B cell (primary cell): ENCODE measurements at regions not wholly inside any gene's neighbourhood (a gene's known extent, or its start where the extent isn't known, plus 50 kb on each side); places are given as distances from the start of the nearest gene placed in this dataset.

Source experiments
- ATAC-seq: fragments of 200-7000 bp; cut with Tn5 transposase; one replicate; pipeline ENCODE4 v1.10.0; 2021; ENCODE audit warnings: low read depth, mild to moderate bottlenecking, moderate number of reproducible peaks, moderate library complexity
- CTCF ChIA-PET: fragments of 350-600 bp; sonication (Branson Sonifier 250); formaldehyde crosslinking; loops from one replicate; lab custom pipeline; 2021; ENCODE audit warnings: antibody characterized with exemption, inconsistent platforms; lab: Charles Lee
- POLR2A ChIA-PET: fragments of 350-600 bp; sonication (Branson Sonifier 250); formaldehyde crosslinking; loops from one replicate; lab custom pipeline; 2021; ENCODE audit warnings: antibody characterized with exemption; lab: Charles Lee
- DNase-seq: peaks from one replicate; pipeline ENCODE4 v3.0.0; 2013
- H2AFZ ChIP-seq: 2 replicates; pipeline ENCODE4 v1.6.1; 2012; ENCODE audit warnings: mild to moderate bottlenecking, low read depth, low read length; ENCODE audit not compliant: insufficient read depth, poor library complexity, severe bottlenecking
- H3K27ac ChIP-seq, 2 donors: 1 replicate in 1 of 2; 2 replicates in 1 of 2; pipeline ENCODE4 v1.5.1; 2012 to 2013; ENCODE audit warnings: low read length in 2 of 2, mild to moderate bottlenecking in 2 of 2, moderate library complexity in 1 of 2
- H3K27me3 ChIP-seq, 4 experiments: fragments of 200-600 bp in 1 of 4; sonication (generic) in 1 of 4; replicated peaks in 1 of 4; 1 replicate in 2 of 4; 2 replicates in 2 of 4; pipeline versions ENCODE4 v1.6.1 to v1.7.0; 2013 to 2016; ENCODE audit warnings: low read length in 3 of 4, mild to moderate bottlenecking in 2 of 4, mixed read lengths in 1 of 4, moderate library complexity in 1 of 4; ENCODE audit not compliant: insufficient read depth in 4 of 4, control insufficient read depth in 3 of 4; ENCODE audit errors: control extremely low read depth in 1 of 4
- H3K36me3 ChIP-seq, 2 experiments: replicated peaks in 1 of 2; 1 replicate in 1 of 2; 2 replicates in 1 of 2; pipeline versions ENCODE4 v1.6.1 to v1.7.1; 2013; ENCODE audit warnings: low read length in 1 of 2; ENCODE audit not compliant: insufficient read depth in 2 of 2, control insufficient read depth in 1 of 2; ENCODE audit errors: control extremely low read depth in 1 of 2, extremely low read depth in 1 of 2
- H3K4me1 ChIP-seq, 2 donors: fragments of 200-600 bp in 1 of 2; sonication (generic) in 1 of 2; 1 replicate in 1 of 2; 2 replicates in 1 of 2; pipeline versions ENCODE4 v1.5.1 to v1.6.1; 2013 to 2017; ENCODE audit warnings: low read length in 2 of 2; ENCODE audit not compliant: control insufficient read depth in 2 of 2, insufficient read depth in 2 of 2
- H3K4me2 ChIP-seq: replicated peaks from 2 replicates; pipeline ENCODE3; 2012; ENCODE audit warnings: mild to moderate bottlenecking, low read depth, low read length; ENCODE audit not compliant: poor library complexity, severe bottlenecking
- H3K4me3 ChIP-seq, 5 experiments: fragments of 200-600 bp in 1 of 5; sonication (generic) in 1 of 5; 1 replicate in 3 of 5; 2 replicates in 2 of 5; pipeline versions ENCODE4 v1.5.1 to v1.7.0; 2011 to 2016; ENCODE audit warnings: low read length in 4 of 5, mild to moderate bottlenecking in 4 of 5, low read depth in 2 of 5, control low read depth in 1 of 5, moderate library complexity in 1 of 5; ENCODE audit not compliant: insufficient read depth in 1 of 5; ENCODE audit errors: control extremely low read depth in 1 of 5, extremely low read depth in 1 of 5
- H3K79me2 ChIP-seq: fragments of 200-600 bp; sonication (generic); one replicate; pipeline ENCODE4 v1.6.0; 2016; ENCODE audit warnings: low read length; ENCODE audit not compliant: control insufficient read depth, insufficient read depth
- H3K9ac ChIP-seq: fragments of 200-600 bp; sonication (generic); 2 replicates; pipeline ENCODE4 v1.6.1; 2017; ENCODE audit warnings: mild to moderate bottlenecking, low read length, moderate library complexity
- H3K9me3 ChIP-seq, 3 donors: one replicate each; pipeline versions ENCODE4 v1.6.1 to v1.7.1; 2013; ENCODE audit warnings: low read length in 2 of 3; ENCODE audit not compliant: control insufficient read depth in 2 of 3, insufficient read depth in 1 of 3; ENCODE audit errors: control extremely low read depth in 1 of 3
- H4K20me1 ChIP-seq: 2 replicates; pipeline ENCODE4 v1.6.0; 2012; ENCODE audit warnings: mild to moderate bottlenecking, low read length; ENCODE audit not compliant: insufficient read depth, control insufficient read depth, poor library complexity, severe bottlenecking
- H3K27ac Mint-ChIP-seq: one replicate; pipeline ENCODE4 v1.8.0; 2021; ENCODE audit warnings: mixed read lengths
- H3K27me3 Mint-ChIP-seq: one replicate; pipeline ENCODE4 v1.8.0; 2021; ENCODE audit warnings: mixed read lengths
- H3K4me1 Mint-ChIP-seq: one replicate; pipeline ENCODE4 v1.8.0; 2021; ENCODE audit warnings: mixed read lengths
- H3K4me3 Mint-ChIP-seq: one replicate; pipeline ENCODE4 v1.8.0; 2021; ENCODE audit warnings: mixed read lengths
- H3K9me3 Mint-ChIP-seq: one replicate; pipeline ENCODE4 v1.8.0; 2022; ENCODE audit warnings: mixed read lengths; ENCODE audit not compliant: insufficient read depth
- CTCF ChIP-seq: fragments of 200-600 bp; IDR thresholded peaks from one replicate; pipeline ENCODE4 v1.8.0; 2022; ENCODE audit warnings: antibody characterized with exemption, mild to moderate bottlenecking
- EZH2 ChIP-seq: IDR thresholded peaks from 2 replicates; pipeline ENCODE4 v1.6.1; 2012; ENCODE audit warnings: borderline replicate concordance, low read depth, mild to moderate bottlenecking, moderate library complexity, low read length; ENCODE audit not compliant: insufficient read depth, poor library complexity, severe bottlenecking
- WGBS: methylation state at CpG from one replicate; pipeline ENCODE4 v1.1.5; 2013; ENCODE audit warnings: missing lambda C conversion rate; ENCODE audit not compliant: insufficient coverage; 5-methylcytosine and 5-hydroxymethylcytosine counted together
- intact Hi-C: fragments of 100-400 bp; cut with micrococcal nuclease; formaldehyde crosslinking; loops from one replicate; pipeline ENCODE4 v1.10.0; 2022

GRCh38 chr5:73352649-73353230 is 95.8 kb downstream of the FOXD1 start:
- no peak overlapping the region for H3K4me3 Mint-ChIP-seq
- no peak for DNase-seq
- TF ChIP-seq EZH2 = no peak
- H3K27ac ChIP-seq = no peak overlapping the region
- no peak for ATAC-seq
- intact Hi-C loops = no loop called here
- peaks cover 24% of the 10 kb centered on the region for H3K27me3 Mint-ChIP-seq
- no peaks in the 10 kb centered on the region for H3K36me3 ChIP-seq
- no peak overlapping the region for H3K4me2 ChIP-seq
- H3K27ac Mint-ChIP-seq = no peak overlapping the region
- CTCF ChIA-PET = no interaction called here
- no peaks in the 10 kb centered on the region for H3K4me1 ChIP-seq
- H3K9me3 ChIP-seq = peaks cover 0 to 3% (median 0%) of the 10 kb centered on the region in 3 donors
- H3K79me2 ChIP-seq = no peaks in the 10 kb centered on the region
- no peaks in the 10 kb centered on the region for H4K20me1 ChIP-seq
- H3K4me3 ChIP-seq = no peak overlapping the region
- POLR2A ChIA-PET = no interaction called here
- peaks cover 0 to 5% (median 2%) of the 10 kb centered on the region in 4 experiments for H3K27me3 ChIP-seq
- no peaks in the 10 kb centered on the region for H3K4me1 Mint-ChIP-seq
- H3K9ac ChIP-seq = no peak overlapping the region
- peaks cover 11% of the 10 kb centered on the region for H3K9me3 Mint-ChIP-seq
- H2AFZ ChIP-seq = no peak overlapping the region

GRCh38 chr5:73352243-73352642 is 96.3 kb downstream of the FOXD1 start:
- ATAC-seq = no peak
- H3K36me3 ChIP-seq = no peaks in the 10 kb centered on the region
- H3K79me2 ChIP-seq = no peaks in the 10 kb centered on the region
- H3K4me3 ChIP-seq = no peak overlapping the region
- Mint-ChIP-seq H3K9me3 (peaks cover 14% of the 10 kb centered on the region), H3K27ac (no peak overlapping the region), H3K4me1 (no peaks in the 10 kb centered on the region), H3K4me3 (no peak overlapping the region), H3K27me3 (peaks cover 19% of the 10 kb centered on the region)
- no CpG with 5 or more reads among the region's 1 CpG for WGBS
- H3K4me1 ChIP-seq = no peaks in the 10 kb centered on the region
- CTCF ChIA-PET = no interaction called here
- intact Hi-C loops = no loop called here
- no peak overlapping the region for H2AFZ ChIP-seq
- POLR2A ChIA-PET = no interaction called here
- no peak overlapping the region for H3K9ac ChIP-seq
- no peak overlapping the region for H3K4me2 ChIP-seq
- peaks cover 0 to 3% (median under 1%) of the 10 kb centered on the region in 3 donors for H3K9me3 ChIP-seq
- DNase-seq = no peak
- no peaks in the 10 kb centered on the region for H4K20me1 ChIP-seq
- no peak overlapping the region for H3K27ac ChIP-seq
- TF ChIP-seq EZH2 (no peak), CTCF (no peak)
- H3K27me3 ChIP-seq = peaks cover 0 to 4% (median under 1%) of the 10 kb centered on the region in 4 experiments
